HL-60 (cell line): ENCODE measurements at regions not wholly inside any gene's neighbourhood (a gene's known extent, or its start where the extent isn't known, plus 50 kb on each side); places are given as distances from the start of the nearest gene placed in this dataset.
"Not testable (repeated sequence)": the region's sequence is repeated elsewhere in the genome, so short reads cannot be mapped to it uniquely, and the experiment has no call there.

Source experiments
- DNase-seq, 2 experiments: peaks; one replicate each; pipeline ENCODE4 v3.0.0-alpha.2; 2010 to 2020; ENCODE audit warnings: low read depth in 1 of 2, low spot score in 1 of 2
- H3K27ac ChIP-seq: fragments of 250-450 bp; sonication (Bioruptor Pico); replicated peaks from 2 replicates; pipeline ENCODE4 v1.5.1; 2020; ENCODE audit warnings: mild to moderate bottlenecking, moderate library complexity
- H3K27me3 ChIP-seq: fragments of 250-450 bp; sonication (Bioruptor Pico); 2 replicates; pipeline ENCODE4 v1.5.1; 2021; ENCODE audit warnings: mild to moderate bottlenecking, moderate library complexity; ENCODE audit not compliant: insufficient read depth, poor library complexity, severe bottlenecking
- H3K4me3 ChIP-seq: replicated peaks from 2 replicates; pipeline ENCODE4 v1.5.1; 2011; ENCODE audit warnings: mild to moderate bottlenecking, control low read depth, low read length; ENCODE audit not compliant: insufficient read depth
- GABPA ChIP-seq: IDR thresholded peaks from 2 replicates; pipeline ENCODE4 v1.6.1; 2012; ENCODE audit warnings: low read depth
- POLR2AphosphoS5 ChIP-seq: IDR thresholded peaks from 2 replicates; pipeline ENCODE4 v1.6.1; 2012; ENCODE audit warnings: low read depth
- TF ChIP-seq, protein P1 (sequence below): IDR thresholded peaks from one replicate; pipeline ENCODE4 v1.5.1; 2011; ENCODE audit warnings: low read length, control low read depth, inconsistent platforms; ENCODE audit not compliant: insufficient read depth

DNA sequence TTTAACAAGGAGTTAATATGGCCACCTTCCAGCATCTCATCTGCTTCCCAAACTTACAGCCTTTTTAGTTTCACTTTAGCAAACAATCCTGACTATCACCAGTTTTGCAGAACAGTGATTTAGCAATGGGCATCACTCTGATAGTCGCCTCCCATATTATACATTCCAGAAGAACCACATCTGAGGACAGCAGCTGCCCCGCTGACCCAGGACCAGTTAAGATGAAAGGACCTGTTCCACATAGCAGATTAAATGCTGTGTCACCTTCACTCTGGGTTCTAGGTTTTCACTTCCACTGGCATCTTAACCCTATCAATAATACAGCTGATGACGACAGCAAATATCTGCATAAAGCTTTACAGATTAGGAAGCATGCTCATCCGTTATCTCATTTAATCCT lies 99.8 kb downstream of the TRIM69 start:
- TF ChIP-seq, protein P1, sequence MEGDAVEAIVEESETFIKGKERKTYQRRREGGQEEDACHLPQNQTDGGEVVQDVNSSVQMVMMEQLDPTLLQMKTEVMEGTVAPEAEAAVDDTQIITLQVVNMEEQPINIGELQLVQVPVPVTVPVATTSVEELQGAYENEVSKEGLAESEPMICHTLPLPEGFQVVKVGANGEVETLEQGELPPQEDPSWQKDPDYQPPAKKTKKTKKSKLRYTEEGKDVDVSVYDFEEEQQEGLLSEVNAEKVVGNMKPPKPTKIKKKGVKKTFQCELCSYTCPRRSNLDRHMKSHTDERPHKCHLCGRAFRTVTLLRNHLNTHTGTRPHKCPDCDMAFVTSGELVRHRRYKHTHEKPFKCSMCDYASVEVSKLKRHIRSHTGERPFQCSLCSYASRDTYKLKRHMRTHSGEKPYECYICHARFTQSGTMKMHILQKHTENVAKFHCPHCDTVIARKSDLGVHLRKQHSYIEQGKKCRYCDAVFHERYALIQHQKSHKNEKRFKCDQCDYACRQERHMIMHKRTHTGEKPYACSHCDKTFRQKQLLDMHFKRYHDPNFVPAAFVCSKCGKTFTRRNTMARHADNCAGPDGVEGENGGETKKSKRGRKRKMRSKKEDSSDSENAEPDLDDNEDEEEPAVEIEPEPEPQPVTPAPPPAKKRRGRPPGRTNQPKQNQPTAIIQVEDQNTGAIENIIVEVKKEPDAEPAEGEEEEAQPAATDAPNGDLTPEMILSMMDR = no peak
- TF ChIP-seq GABPA (no peak), POLR2AphosphoS5 (no peak)
- no peak overlapping the region for H3K4me3 ChIP-seq
- no peak for DNase-seq
- H3K27ac ChIP-seq = no peak overlapping the region
- H3K27me3 ChIP-seq = no peaks in the 10 kb centered on the region

DNA sequence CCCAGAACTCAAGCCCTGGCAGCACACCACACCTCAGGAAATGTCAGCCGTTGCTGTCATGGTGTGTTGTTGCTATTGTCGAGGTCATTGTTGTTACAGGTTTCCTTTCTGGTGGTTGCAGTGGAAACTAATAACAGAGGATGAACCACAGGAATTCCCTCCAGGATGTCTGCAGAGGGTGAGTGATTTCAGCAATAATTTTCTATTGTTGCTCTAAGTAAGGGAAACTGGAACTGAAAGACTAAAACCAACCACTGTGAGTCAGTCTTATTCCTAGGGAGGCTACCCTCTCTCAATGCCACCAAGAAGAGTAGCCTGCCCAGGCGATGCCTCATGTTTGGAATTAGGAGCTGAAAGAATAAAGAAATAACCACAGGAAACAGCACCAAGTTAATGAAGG lies 102.6 kb downstream of the TRIM69 start:
- not testable (repeated sequence) for DNase-seq, H3K27ac ChIP-seq, H3K27me3 ChIP-seq, H3K4me3 ChIP-seq

DNA sequence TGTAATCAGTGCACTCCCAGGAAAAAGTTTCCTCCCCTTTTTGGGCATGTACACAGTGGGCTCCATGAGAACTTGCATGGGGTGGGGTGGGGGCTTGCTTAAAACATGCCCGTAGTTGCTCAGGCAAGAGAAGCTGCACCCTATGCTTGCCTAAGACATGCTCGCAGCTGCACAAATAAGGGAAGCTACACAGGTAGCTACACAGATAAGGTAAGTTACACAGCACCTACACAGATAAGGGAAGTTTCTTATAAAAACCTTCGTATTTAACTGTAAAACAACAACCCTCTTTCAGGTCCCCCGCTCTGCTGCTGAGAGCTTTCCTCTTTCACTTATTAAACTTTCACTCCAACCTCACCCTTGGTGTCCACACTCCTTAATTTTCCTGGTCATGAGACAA lies 105.4 kb downstream of the TRIM69 start:
- not testable (repeated sequence) for H3K27ac ChIP-seq, H3K4me3 ChIP-seq, DNase-seq, H3K27me3 ChIP-seq

DNA sequence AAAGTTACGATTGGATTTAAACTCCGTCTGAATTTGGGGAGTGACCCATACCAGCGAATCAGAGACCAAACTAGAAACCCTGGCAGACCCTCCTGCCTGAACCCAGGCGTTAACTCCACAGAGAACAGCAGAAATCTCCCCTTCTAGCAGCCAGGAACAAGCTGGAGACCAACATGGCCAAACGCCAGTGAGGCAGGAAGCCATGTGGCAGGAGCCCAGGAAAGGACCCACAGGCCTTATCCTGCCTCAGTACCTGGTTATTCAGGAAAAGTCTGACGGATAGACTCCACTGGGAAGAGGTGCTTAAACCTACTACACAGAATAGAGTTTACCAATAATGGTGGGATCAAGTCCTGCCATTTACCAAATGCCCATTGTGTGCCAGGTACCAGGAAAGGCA lies 106.6 kb downstream of the TRIM69 start:
- not testable (repeated sequence) for H3K27ac ChIP-seq, H3K27me3 ChIP-seq, H3K4me3 ChIP-seq, DNase-seq

DNA sequence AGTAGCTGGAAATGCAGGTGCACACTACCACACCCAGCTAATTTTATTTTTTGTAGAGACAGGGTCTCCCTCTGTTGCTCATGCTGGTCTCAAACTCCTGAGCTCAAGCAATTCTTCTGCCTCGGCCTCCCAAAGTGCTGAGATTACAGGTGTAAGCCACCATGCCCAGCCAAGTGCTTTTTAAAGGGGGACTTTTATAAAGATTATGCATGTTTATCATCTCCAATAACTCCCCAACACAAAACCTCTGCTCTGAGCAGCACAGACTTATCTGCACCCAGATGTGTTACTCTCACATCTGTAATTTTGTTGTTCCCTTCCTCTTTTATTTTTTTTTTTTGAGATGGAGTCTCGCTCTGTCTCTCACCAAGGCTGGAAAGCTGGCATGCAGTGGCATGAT lies 108.6 kb downstream of the TRIM69 start:
- not testable (repeated sequence) for DNase-seq, H3K27ac ChIP-seq, H3K4me3 ChIP-seq, H3K27me3 ChIP-seq

DNA sequence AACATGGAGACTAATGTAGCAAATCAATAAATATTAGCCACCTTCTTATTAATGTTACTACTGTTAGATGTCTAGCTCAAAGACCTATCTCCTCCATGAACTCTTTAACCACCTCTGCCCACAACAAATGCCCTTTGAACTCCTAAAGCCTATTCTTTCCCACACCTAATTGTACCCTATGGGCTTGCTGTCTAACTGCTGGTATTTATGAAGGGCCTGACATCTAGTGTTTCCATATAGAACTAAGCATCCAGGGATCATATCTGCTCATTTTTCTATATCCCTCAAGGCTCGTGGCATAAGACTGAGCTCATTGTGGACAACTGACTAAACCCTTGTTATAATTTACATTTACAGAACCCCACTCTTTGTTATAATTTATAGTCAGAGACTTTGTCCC lies 109.8 kb downstream of the TRIM69 start:
- H3K27ac ChIP-seq, DNase-seq, H3K4me3 ChIP-seq, H3K27me3 ChIP-seq: not testable (repeated sequence)

DNA sequence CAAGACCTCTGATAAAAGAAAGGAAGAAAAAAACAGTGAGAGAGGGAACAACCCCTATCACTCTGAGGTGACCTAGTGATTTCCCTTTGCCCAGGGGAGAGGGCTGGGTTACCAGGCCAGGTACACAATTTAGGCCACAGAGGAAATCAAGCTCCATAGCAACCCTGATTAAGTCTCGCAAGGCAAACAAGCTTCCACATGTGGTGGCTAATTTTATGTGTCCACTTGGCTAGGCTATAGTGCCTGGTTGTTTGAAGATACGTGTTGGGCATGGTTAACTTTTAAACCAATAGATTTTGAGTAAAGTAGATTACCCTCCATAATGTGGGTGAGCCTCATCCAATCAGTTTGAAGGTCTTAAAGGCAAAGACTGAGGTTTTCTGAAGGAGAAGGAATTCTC lies 108.9 kb upstream of the TERB2 start:
- not testable (repeated sequence) for H3K27ac ChIP-seq, H3K4me3 ChIP-seq, DNase-seq, H3K27me3 ChIP-seq

DNA sequence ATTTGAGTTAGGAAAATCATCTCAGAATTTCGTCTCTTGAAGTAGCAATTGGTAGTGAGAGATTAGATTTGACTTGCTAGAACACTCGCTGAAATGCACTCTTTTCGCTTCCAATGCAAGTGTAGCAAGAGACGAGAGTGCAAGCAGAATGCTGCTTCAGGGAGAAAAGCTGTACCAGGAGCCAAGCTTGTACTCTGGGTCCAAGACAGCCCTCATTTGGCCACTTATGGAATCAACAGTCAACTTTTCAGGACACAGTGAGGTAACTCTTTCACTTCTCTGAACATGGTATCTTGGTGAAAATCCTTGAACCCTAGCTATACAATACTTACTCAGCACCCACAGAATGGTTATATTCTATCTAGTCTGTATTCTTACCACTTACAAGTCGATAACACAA lies 107.6 kb upstream of the TERB2 start:
- not testable (repeated sequence) for DNase-seq, H3K27me3 ChIP-seq, H3K27ac ChIP-seq, H3K4me3 ChIP-seq

DNA sequence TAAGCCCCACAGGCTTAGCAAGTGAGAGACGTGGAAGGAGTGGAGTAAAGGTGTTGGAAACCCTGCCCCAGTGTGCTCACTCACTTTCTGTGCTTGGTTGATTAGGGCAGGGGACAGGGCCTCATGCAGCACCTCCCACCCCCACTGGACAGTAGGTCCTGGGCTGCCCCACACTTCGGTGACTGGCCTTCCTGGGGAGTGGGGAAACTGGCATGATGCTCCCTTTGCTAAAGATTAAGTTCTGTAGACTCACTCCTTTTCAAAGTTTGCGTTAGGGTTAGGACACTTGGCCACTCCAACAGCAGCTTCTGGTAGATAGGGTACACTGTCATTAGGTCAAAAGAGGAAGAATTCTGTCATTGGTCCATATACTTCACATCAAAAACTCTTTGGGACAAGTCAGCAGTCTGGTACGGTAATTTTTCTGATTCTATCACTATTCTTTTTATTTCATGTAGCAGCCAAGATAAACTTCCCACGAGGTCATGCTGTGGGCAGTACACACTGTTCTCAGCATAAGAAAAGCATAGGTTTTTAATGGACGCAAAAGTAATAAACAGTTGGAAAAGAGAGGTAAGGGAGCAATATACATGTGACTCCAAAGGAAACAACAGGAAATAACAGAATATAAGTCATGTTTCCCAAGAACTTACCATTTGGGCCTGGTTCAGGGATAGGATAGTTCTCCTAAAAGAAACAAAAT lies 106.6 kb upstream of the TERB2 start:
- H3K27ac ChIP-seq, H3K4me3 ChIP-seq, DNase-seq, H3K27me3 ChIP-seq: not testable (repeated sequence)

DNA sequence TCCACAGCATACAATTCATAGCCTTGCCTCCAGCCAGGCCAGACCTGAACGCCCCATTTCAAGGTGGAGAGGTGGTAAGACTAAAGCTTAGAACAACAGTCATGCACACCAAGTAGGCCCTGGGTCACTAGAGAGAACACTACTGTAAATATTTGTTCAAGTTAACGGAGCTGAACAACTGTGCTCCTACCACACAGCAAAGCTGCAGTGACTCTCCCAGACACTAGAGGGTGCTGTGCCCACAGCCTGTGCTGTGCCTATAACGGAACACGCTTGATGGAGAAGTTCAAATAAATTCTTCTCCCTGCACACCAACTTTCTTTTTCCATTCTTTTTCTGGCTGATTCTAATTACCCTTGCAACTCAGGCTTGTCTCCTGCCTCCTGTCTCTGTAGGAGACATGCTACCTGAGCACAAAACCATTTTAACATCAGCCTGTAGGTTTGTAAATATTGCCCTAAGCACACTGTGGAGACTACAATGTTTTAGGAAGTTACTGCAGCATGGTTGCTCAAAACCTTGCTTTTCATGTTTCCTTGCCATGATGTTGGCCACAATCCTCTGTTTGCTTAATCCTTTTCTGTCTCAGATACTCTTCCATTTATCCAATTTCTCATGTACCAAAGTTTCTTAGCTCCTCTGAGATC lies 103.1 kb upstream of the TERB2 start:
- DNase-seq = peak; percentile 20 to 82
- H3K27me3 ChIP-seq, H3K4me3 ChIP-seq: not testable (repeated sequence)
- H3K27ac ChIP-seq = peak overlapping the region; percentile 57
- TF ChIP-seq, protein P1 = peak; percentile 93

DNA sequence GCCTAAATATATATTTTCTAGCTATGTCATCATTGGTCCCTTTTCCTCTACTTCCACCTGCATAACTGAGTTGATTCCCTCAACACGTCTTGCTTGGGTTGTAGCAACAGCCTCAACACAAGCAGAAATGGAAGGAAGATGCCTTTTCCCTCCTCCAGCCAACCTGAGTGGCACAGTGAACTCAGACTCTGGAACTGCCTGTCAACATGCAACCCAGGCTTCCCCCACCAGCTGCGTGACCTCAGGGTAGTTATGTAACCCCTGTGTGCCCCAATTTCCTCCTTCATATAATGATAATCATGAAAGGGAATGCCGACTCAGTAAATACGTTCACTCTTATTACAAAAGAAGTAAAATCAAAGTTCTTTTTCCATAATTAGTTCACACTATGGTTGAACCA lies 101.8 kb upstream of the TERB2 start:
- H3K27me3 ChIP-seq, H3K4me3 ChIP-seq, H3K27ac ChIP-seq, DNase-seq: not testable (repeated sequence)

DNA sequence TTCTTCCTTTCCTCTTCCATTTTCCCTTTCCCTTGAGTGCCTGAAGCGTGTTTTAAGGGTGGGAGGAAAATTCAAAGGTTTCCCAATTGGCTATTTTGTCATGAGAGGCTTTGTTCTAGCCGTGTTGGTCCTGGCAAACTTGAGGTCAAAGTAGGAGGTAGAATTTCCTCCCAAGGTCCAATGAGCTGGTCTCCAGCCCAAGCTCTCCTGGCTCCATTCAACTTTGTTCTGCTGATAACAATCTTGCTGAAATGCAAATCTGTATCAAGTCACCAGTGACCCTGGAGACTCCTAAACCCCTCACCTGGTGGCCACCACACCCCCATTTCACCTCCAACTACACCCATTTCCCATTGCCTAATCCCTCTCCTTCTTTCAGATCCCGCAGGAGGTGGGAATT lies 100.2 kb upstream of the TERB2 start:
- DNase-seq, H3K4me3 ChIP-seq, H3K27ac ChIP-seq, H3K27me3 ChIP-seq: not testable (repeated sequence)

DNA sequence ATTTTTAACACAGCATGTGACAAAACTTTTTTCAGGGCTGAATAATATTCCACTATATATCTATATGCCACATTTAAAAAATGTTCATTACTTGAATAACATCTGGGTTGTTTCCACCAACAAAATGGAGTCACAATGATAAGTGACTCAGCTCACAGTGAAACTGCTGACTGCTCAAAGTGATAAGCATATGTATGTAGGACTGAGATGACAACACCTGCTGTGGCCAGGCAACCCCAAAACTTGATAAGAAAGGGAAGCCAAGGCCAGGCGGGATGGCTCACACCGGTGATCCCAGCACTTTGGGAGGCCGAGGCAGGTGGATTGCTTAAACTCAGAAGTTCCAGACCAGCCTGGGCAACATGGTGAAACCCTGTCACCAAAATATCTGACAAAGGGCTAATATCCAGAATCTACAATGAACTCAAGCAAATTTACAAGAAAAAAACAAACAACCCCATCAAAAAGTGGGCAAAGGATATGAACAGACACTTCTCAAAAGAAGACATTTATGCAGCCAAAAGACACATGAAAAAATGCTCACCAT lies 99.2 kb upstream of the TERB2 start:
- DNase-seq, H3K4me3 ChIP-seq, H3K27me3 ChIP-seq, H3K27ac ChIP-seq: not testable (repeated sequence)
